IPS-20b (cell line): ENCODE measurements at regions not wholly inside any gene's neighbourhood (a gene's known extent, or its start where the extent isn't known, plus 50 kb on each side); places are given as distances from the start of the nearest gene placed in this dataset.

Source experiments
- H3K27ac ChIP-seq: one replicate; pipeline ENCODE4 v1.5.1; 2013; ENCODE audit warnings: low read length
- H3K27me3 ChIP-seq: 2 replicates; pipeline ENCODE4 v1.6.1; 2013; ENCODE audit warnings: mild to moderate bottlenecking, low read length, inconsistent platforms; ENCODE audit not compliant: insufficient read depth
- H3K36me3 ChIP-seq: 2 replicates; pipeline ENCODE4 v1.6.1; 2013; ENCODE audit warnings: low read depth, mild to moderate bottlenecking, inconsistent platforms, low read length, moderate library complexity; ENCODE audit not compliant: insufficient read depth
- H3K4me1 ChIP-seq: 2 replicates; pipeline ENCODE4 v1.6.1; 2013; ENCODE audit warnings: mild to moderate bottlenecking, control low read depth, inconsistent platforms, low read length, moderate library complexity; ENCODE audit not compliant: insufficient read depth
- H3K4me3 ChIP-seq: 2 replicates; pipeline ENCODE4 v1.5.1; 2013; ENCODE audit warnings: mild to moderate bottlenecking, low read length, inconsistent platforms
- H3K9ac ChIP-seq: 2 replicates; pipeline ENCODE4 v1.6.1; 2013; ENCODE audit warnings: low read depth, mild to moderate bottlenecking, inconsistent platforms, low read length, moderate library complexity
- H3K9me3 ChIP-seq: 2 replicates; pipeline ENCODE4 v1.6.1; 2013; ENCODE audit warnings: mild to moderate bottlenecking, low read depth, low read length, inconsistent platforms; ENCODE audit not compliant: insufficient read depth

DNA sequence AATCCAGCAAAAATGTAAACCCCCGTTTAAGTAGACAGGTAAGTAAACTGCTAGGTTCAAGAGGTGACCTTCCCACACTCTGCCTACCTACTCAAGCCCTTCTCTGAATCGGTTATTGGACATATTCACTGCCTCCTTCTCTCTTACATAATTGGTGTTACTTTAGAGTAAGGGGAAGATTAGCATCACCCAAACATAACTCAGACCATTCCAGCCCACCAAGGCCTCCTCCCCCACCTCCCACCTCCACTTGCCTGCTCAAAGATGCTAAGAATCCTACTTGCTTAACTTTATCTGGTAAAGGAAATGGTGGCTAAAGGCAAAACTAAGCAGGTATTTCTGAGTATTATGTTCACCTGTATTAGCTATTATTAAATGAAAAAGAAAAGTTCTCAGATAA, 55.0 kb upstream of the DTNA start:
- Histone ChIP-seq H3K4me3 (no peak overlapping the region), H3K9ac (no peak overlapping the region), H3K9me3 (no peaks in the 10 kb centered on the region), H3K36me3 (no peaks in the 10 kb centered on the region), H3K4me1 (peaks cover 50% of the 10 kb centered on the region), H3K27ac (no peak overlapping the region), H3K27me3 (no peaks in the 10 kb centered on the region)

GRCh38 chr18:34657860-34658500, 52.1 kb upstream of the DTNA start:
- H3K27me3 ChIP-seq = no peaks in the 10 kb centered on the region
- no peaks in the 10 kb centered on the region for H3K9me3 ChIP-seq
- H3K9ac ChIP-seq = peak overlapping the region; percentile 75; the same call in 1 of the 2 replicates
- peak overlapping the region; percentile 93 for H3K27ac ChIP-seq
- peaks cover 53% of the 10 kb centered on the region for H3K4me1 ChIP-seq
- H3K36me3 ChIP-seq = no peaks in the 10 kb centered on the region
- H3K4me3 ChIP-seq = no peak overlapping the region

- Histone ChIP-seq H3K4me3 (peak overlapping the region; percentile 59), H3K4me1 (peaks cover 53% of the 10 kb centered on the region), H3K9ac (peak overlapping the region; percentile 75), H3K36me3 (no peaks in the 10 kb centered on the region), H3K27me3 (no peaks in the 10 kb centered on the region), H3K27ac (peak overlapping the region; percentile 93), H3K9me3 (no peaks in the 10 kb centered on the region)
These were observed 50.2 kb upstream of the DTNA start for GRCh38 chr18:34659579-34660517.
